Hepatocyte (in vitro differentiated cells): ENCODE measurements at regions not wholly inside any gene's neighbourhood (a gene's known extent, or its start where the extent isn't known, plus 50 kb on each side); places are given as distances from the start of the nearest gene placed in this dataset.

ENCODE experiments used
- EZH2 ChIP-seq: fragments of 200-600 bp; sonication (generic); IDR thresholded peaks from 2 replicates; pipeline ENCODE4 v1.6.1; 2016; ENCODE audit warnings: antibody characterized with exemption, mild to moderate bottlenecking, borderline replicate concordance
- EZH2phosphoT487 ChIP-seq: fragments of 200-600 bp; sonication (generic); IDR thresholded peaks from one replicate; pipeline ENCODE4 v1.6.1; 2018; ENCODE audit warnings: antibody characterized with exemption, mild to moderate bottlenecking, low read depth, moderate library complexity; ENCODE audit not compliant: unreplicated experiment, severe bottlenecking
- TF ChIP-seq, protein P1 (sequence below): fragments of 200-600 bp; sonication (generic); IDR thresholded peaks from 2 replicates; pipeline ENCODE4 v1.5.1; 2016; ENCODE audit warnings: antibody characterized with exemption, mild to moderate bottlenecking; ENCODE audit not compliant: poor library complexity

DNA sequence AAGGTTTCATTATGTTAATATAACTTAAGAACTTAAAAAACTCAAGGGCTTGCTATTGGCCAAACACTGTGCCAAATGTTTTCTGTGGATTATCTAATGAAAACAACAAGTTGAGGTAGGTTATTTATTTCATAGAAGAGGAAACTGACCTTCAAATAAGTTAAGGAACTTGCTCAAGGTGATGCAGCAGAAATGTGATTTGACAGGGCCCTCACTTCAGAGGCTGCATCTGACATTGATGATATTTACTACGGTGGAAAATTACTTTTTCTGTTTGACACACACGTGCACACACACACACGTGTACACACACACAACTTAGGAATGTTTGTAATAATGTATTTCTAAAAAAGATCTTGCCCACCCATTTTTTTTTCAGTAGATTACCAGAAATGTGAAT, 137.2 kb upstream of the CXCR4 start:
- TF ChIP-seq, protein P1, sequence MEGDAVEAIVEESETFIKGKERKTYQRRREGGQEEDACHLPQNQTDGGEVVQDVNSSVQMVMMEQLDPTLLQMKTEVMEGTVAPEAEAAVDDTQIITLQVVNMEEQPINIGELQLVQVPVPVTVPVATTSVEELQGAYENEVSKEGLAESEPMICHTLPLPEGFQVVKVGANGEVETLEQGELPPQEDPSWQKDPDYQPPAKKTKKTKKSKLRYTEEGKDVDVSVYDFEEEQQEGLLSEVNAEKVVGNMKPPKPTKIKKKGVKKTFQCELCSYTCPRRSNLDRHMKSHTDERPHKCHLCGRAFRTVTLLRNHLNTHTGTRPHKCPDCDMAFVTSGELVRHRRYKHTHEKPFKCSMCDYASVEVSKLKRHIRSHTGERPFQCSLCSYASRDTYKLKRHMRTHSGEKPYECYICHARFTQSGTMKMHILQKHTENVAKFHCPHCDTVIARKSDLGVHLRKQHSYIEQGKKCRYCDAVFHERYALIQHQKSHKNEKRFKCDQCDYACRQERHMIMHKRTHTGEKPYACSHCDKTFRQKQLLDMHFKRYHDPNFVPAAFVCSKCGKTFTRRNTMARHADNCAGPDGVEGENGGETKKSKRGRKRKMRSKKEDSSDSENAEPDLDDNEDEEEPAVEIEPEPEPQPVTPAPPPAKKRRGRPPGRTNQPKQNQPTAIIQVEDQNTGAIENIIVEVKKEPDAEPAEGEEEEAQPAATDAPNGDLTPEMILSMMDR: no peak
- TF ChIP-seq EZH2phosphoT487: no peak
- TF ChIP-seq EZH2: no peak
